GM19351 (cell line): ENCODE measurements at regions not wholly inside any gene's neighbourhood (a gene's known extent, or its start where the extent isn't known, plus 50 kb on each side); places are given as distances from the start of the nearest gene placed in this dataset.

Source experiments
- ATAC-seq: cut with Tn5 transposase; IDR thresholded peaks from one replicate; pipeline ENCODE4 v1.9.1; 2021; ENCODE audit warnings: mild to moderate bottlenecking, moderate library complexity; ENCODE audit not compliant: unreplicated experiment

- ATAC-seq, result no peak
These were observed 973.3 kb upstream of the TMEM132C start for GRCh38 chr12:127293507-127294310.

- ATAC-seq, result no peak
These were observed 972.2 kb upstream of the TMEM132C start for GRCh38 chr12:127294651-127295210.

GRCh38 chr12:127295630-127296029 lies 971.3 kb upstream of the TMEM132C start:
- ATAC-seq, result no peak

- no peak for ATAC-seq
These were observed 970.4 kb upstream of the TMEM132C start for GRCh38 chr12:127296591-127296990.

GRCh38 chr12:127297327-127297726 lies 969.6 kb upstream of the TMEM132C start:
- ATAC-seq, result no peak

GRCh38 chr12:127300075-127300474 lies 966.9 kb upstream of the TMEM132C start:
- ATAC-seq, result no peak

- no peak for ATAC-seq
These were observed 966.2 kb upstream of the TMEM132C start for GRCh38 chr12:127300753-127301152.

- no peak for ATAC-seq
These were observed 965.1 kb upstream of the TMEM132C start for GRCh38 chr12:127301876-127302275.

- no peak for ATAC-seq
These were observed 961.9 kb upstream of the TMEM132C start for GRCh38 chr12:127304751-127305725.

- ATAC-seq, result no peak
These were observed 960.3 kb upstream of the TMEM132C start for GRCh38 chr12:127306604-127307215.

GRCh38 chr12:127307528-127307927 lies 959.4 kb upstream of the TMEM132C start:
- ATAC-seq, result no peak

GRCh38 chr12:127308148-127308547 lies 958.8 kb upstream of the TMEM132C start:
- ATAC-seq, result no peak

GRCh38 chr12:127310548-127310947 lies 956.4 kb upstream of the TMEM132C start:
- ATAC-seq, result no peak

GRCh38 chr12:127311720-127312364 lies 955.1 kb upstream of the TMEM132C start:
- ATAC-seq, result no peak

GRCh38 chr12:127324681-127325080 lies 942.3 kb upstream of the TMEM132C start:
- ATAC-seq, result no peak

- no peak for ATAC-seq
These were observed 939.0 kb upstream of the TMEM132C start for GRCh38 chr12:127327986-127328385.

- no peak for ATAC-seq
These were observed 938.1 kb upstream of the TMEM132C start for GRCh38 chr12:127328867-127329266.

GRCh38 chr12:127334365-127334764 lies 932.6 kb upstream of the TMEM132C start:
- no peak for ATAC-seq

- ATAC-seq, result no peak
These were observed 931.9 kb upstream of the TMEM132C start for GRCh38 chr12:127334912-127335644.

- no peak for ATAC-seq
These were observed 930.6 kb upstream of the TMEM132C start for GRCh38 chr12:127336416-127336815.
